Skeletal muscle satellite cell (primary cell): ENCODE measurements at regions not wholly inside any gene's neighbourhood (a gene's known extent, or its start where the extent isn't known, plus 50 kb on each side); places are given as distances from the start of the nearest gene placed in this dataset.

Experiments used
- H3K27me3 ChIP-seq: 2 replicates; pipeline ENCODE4 v1.7.0; 2013; ENCODE audit warnings: low read length; ENCODE audit not compliant: control insufficient read depth, insufficient read depth
- H3K36me3 ChIP-seq: 2 replicates; pipeline ENCODE4 v1.7.0; 2013; ENCODE audit warnings: mild to moderate bottlenecking, control low read depth, low read length; ENCODE audit not compliant: insufficient read depth
- H3K4me1 ChIP-seq: 2 replicates; pipeline ENCODE4 v1.7.0; 2013; ENCODE audit warnings: low read length; ENCODE audit not compliant: control insufficient read depth, insufficient read depth
- H3K4me2 ChIP-seq: 2 replicates; pipeline ENCODE4 v1.7.0; 2013; ENCODE audit warnings: mild to moderate bottlenecking, low read length
- H3K4me3 ChIP-seq: 2 replicates; pipeline ENCODE4 v1.7.0; 2013; ENCODE audit warnings: low read length
- H3K9ac ChIP-seq: 2 replicates; pipeline ENCODE4 v1.7.0; 2013; ENCODE audit warnings: mild to moderate bottlenecking, low read depth, low read length, moderate library complexity
- H3K9me3 ChIP-seq: replicated peaks from 2 replicates; pipeline ENCODE4 v1.7.0; 2013; ENCODE audit warnings: mild to moderate bottlenecking, control low read depth, low read length

GRCh38 chr2:15789381-15790062, 150.8 kb upstream of the MYCN start:
- Histone ChIP-seq H3K36me3 (no peaks in the 10 kb centered on the region), H3K27me3 (no peaks in the 10 kb centered on the region), H3K4me3 (no peak overlapping the region), H3K4me1 (no peaks in the 10 kb centered on the region), H3K4me2 (no peak overlapping the region), H3K9me3 (peaks cover 8% of the 10 kb centered on the region), H3K9ac (no peak overlapping the region)

- no peaks in the 10 kb centered on the region for H3K27me3 ChIP-seq
- H3K36me3 ChIP-seq: no peaks in the 10 kb centered on the region
- no peak overlapping the region for H3K4me2 ChIP-seq
- H3K9me3 ChIP-seq: peaks cover 8% of the 10 kb centered on the region
- H3K4me3 ChIP-seq: no peak overlapping the region
- H3K9ac ChIP-seq: no peak overlapping the region
- H3K4me1 ChIP-seq: no peaks in the 10 kb centered on the region
These were observed 150.0 kb upstream of the MYCN start for GRCh38 chr2:15790326-15790725.

- Histone ChIP-seq H3K9ac (no peak overlapping the region), H3K4me2 (no peak overlapping the region), H3K4me1 (no peaks in the 10 kb centered on the region), H3K4me3 (no peak overlapping the region), H3K36me3 (no peaks in the 10 kb centered on the region), H3K27me3 (no peaks in the 10 kb centered on the region), H3K9me3 (peaks cover 8% of the 10 kb centered on the region)
These were observed 149.5 kb upstream of the MYCN start for GRCh38 chr2:15790838-15791237.

- H3K36me3 ChIP-seq: no peaks in the 10 kb centered on the region
- H3K4me3 ChIP-seq: no peak overlapping the region
- H3K9ac ChIP-seq: no peak overlapping the region
- H3K27me3 ChIP-seq: no peaks in the 10 kb centered on the region
- H3K9me3 ChIP-seq: peaks cover 8% of the 10 kb centered on the region
- H3K4me1 ChIP-seq: no peaks in the 10 kb centered on the region
- H3K4me2 ChIP-seq: no peak overlapping the region
These were observed 149.1 kb upstream of the MYCN start for GRCh38 chr2:15791294-15791693.

GRCh38 chr2:15792331-15792730, 148.0 kb upstream of the MYCN start:
- Histone ChIP-seq H3K4me1 (no peaks in the 10 kb centered on the region), H3K4me3 (no peak overlapping the region), H3K27me3 (no peaks in the 10 kb centered on the region), H3K36me3 (no peaks in the 10 kb centered on the region), H3K9ac (no peak overlapping the region), H3K9me3 (peaks cover 8% of the 10 kb centered on the region), H3K4me2 (no peak overlapping the region)

- H3K4me2 ChIP-seq: no peak overlapping the region
- H3K4me3 ChIP-seq: no peak overlapping the region
- no peaks in the 10 kb centered on the region for H3K27me3 ChIP-seq
- H3K36me3 ChIP-seq: no peaks in the 10 kb centered on the region
- H3K4me1 ChIP-seq: no peaks in the 10 kb centered on the region
- peaks cover 8% of the 10 kb centered on the region for H3K9me3 ChIP-seq
- no peak overlapping the region for H3K9ac ChIP-seq
These were observed 147.1 kb upstream of the MYCN start for GRCh38 chr2:15793078-15793913.

GRCh38 chr2:15793978-15794377, 146.4 kb upstream of the MYCN start:
- Histone ChIP-seq H3K4me1 (no peaks in the 10 kb centered on the region), H3K9me3 (peaks cover 5% of the 10 kb centered on the region), H3K36me3 (no peaks in the 10 kb centered on the region)

GRCh38 chr2:15794608-15795134, 145.7 kb upstream of the MYCN start:
- Histone ChIP-seq H3K27me3 (no peaks in the 10 kb centered on the region), H3K4me3 (no peak overlapping the region), H3K9ac (no peak overlapping the region), H3K4me2 (no peak overlapping the region), H3K4me1 (no peaks in the 10 kb centered on the region), H3K9me3 (peaks cover 5% of the 10 kb centered on the region), H3K36me3 (no peaks in the 10 kb centered on the region)

More at GRCh38 chr2:15793978-15794377, 146.4 kb upstream of the MYCN start:
- Histone ChIP-seq H3K4me2 (no peak overlapping the region), H3K9ac (no peak overlapping the region), H3K27me3 (no peaks in the 10 kb centered on the region), H3K4me3 (no peak overlapping the region)

GRCh38 chr2:15795426-15795825, 144.9 kb upstream of the MYCN start:
- Histone ChIP-seq H3K36me3 (no peaks in the 10 kb centered on the region), H3K9me3 (no peaks in the 10 kb centered on the region), H3K9ac (no peak overlapping the region), H3K4me1 (no peaks in the 10 kb centered on the region), H3K27me3 (no peaks in the 10 kb centered on the region), H3K4me3 (no peak overlapping the region), H3K4me2 (no peak overlapping the region)

- Histone ChIP-seq H3K27me3 (no peaks in the 10 kb centered on the region), H3K4me1 (no peaks in the 10 kb centered on the region), H3K4me3 (no peak overlapping the region), H3K9ac (no peak overlapping the region), H3K36me3 (no peaks in the 10 kb centered on the region), H3K9me3 (no peaks in the 10 kb centered on the region), H3K4me2 (no peak overlapping the region)
These were observed 144.0 kb upstream of the MYCN start for GRCh38 chr2:15796167-15796942.

GRCh38 chr2:15797231-15797938, 143.0 kb upstream of the MYCN start:
- Histone ChIP-seq H3K9ac (no peak overlapping the region), H3K27me3 (no peaks in the 10 kb centered on the region), H3K4me2 (no peak overlapping the region), H3K36me3 (no peaks in the 10 kb centered on the region), H3K9me3 (no peaks in the 10 kb centered on the region), H3K4me1 (no peaks in the 10 kb centered on the region), H3K4me3 (no peak overlapping the region)
